ENCODE measurements at regions not wholly inside any gene's neighbourhood (a gene's known extent, or its start where the extent isn't known, plus 50 kb on each side); places are given as distances from the start of the nearest gene placed in this dataset.
A peak's percentile ranks its signal among the peaks of the same experiment; 100 is the strongest.

DNA sequence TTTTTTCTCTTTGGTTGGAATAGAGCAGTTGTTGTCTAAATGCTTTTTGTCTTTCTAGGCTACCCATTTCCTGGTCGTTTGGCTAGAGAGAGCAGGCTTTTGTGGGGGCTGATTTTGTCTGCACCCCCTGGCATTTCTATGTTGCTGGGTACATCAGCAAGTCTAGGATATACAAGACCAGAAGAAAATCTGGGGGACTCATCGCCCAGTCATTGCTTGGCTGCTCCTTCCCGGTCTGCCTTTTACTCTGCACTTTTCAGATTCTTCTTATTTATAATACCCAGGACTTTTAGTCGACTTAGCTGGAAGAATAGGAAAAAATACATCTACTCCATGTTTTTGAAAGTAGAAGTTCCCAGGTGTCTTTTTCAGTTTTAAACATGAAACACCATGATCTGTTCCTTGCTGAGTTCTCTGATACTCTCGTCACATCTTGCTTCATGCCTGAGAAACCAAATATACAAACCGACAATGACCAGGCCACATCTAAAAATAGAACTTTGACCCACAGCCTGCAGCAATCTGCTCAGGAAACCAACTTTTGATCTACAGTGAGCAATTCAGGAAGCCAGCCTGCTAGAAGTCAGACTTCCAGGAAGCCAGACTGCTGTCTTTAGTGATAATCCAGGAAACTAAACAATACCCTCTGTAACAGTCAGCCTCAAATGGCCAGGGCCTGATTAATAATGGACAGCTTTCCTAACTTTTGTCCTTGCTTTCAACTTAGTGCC lies 163.8 kb upstream of the MEX3C start:
- in situ Hi-C loops (cut with MboI) (no loop called here), intact Hi-C loops (cut with micrococcal nuclease; ENCODE audit: unreplicated experiment) (no loop called here)
- Histone ChIP-seq H2AFZ (ENCODE audit: control insufficient read depth, low read depth, low read length) (no peak overlapping the region), H3K9me3 (replicated peaks; ENCODE audit: control insufficient read depth, insufficient read depth, low read length) (no peaks in the 10 kb centered on the region), H4K20me1 (ENCODE audit: control insufficient read depth, insufficient read depth) (no peaks in the 10 kb centered on the region), H3K9ac (ENCODE audit: control insufficient read depth, insufficient read depth, low read length) (no peak overlapping the region), H3K36me3 (ENCODE audit: control insufficient read depth in 2 of 2, insufficient read depth in 2 of 2, low read length in 1 of 2) (no peaks in the 10 kb centered on the region), H3K4me1 (ENCODE audit: control insufficient read depth, insufficient read depth, low read length) (peaks cover 3% of the 10 kb centered on the region; the same call in 1 of the 2 replicates), H3K27me3 (replicated peaks in 1 of 2; ENCODE audit: control insufficient read depth in 2 of 2, insufficient read depth in 2 of 2, low read length in 1 of 2) (no peaks in the 10 kb centered on the region), H3K27ac (ENCODE audit: control insufficient read depth, insufficient read depth) (no peak overlapping the region), H3K79me2 (ENCODE audit: control insufficient read depth, insufficient read depth, low read length) (no peaks in the 10 kb centered on the region), H3K4me3 (no peak overlapping the region), H3K4me2 (ENCODE audit: control insufficient read depth, insufficient read depth) (no peak overlapping the region)
- BruUV-seq (replicated peaks): no TSS peak
- DNase-seq (ENCODE audit: low read depth, low spot score) (peak; percentile 11), FAIRE-seq (peak; percentile 76), ATAC-seq (peak; percentile 36)
- TF ChIP-seq NBN (IDR thresholded peaks at IDR 0.05): no peak
- no peak for TF ChIP-seq KLF5 (IDR thresholded peaks at IDR 0.05; ENCODE audit: partially characterized antibody)
- TF ChIP-seq RUNX3 (IDR thresholded peaks at IDR 0.05; ENCODE audit: low read length): 0 out of 2 replicates have a peak, but pooled peaks have one; percentile 15
- no peak for TF ChIP-seq ASH2L (IDR thresholded peaks at IDR 0.05; ENCODE audit: borderline replicate concordance, low read depth)
- TF ChIP-seq BRCA1 (IDR thresholded peaks at IDR 0.05; ENCODE audit: low read depth, low read length): no peak
- peak; percentile 67; the same call in 1 of the 2 replicates for TF ChIP-seq MEF2A (IDR thresholded peaks at IDR 0.05; ENCODE audit: insufficient read depth, low read depth, low read length)
- no peak for TF ChIP-seq NR2C1 (IDR thresholded peaks at IDR 0.05)
- no peak for TF ChIP-seq HDGF (IDR thresholded peaks at IDR 0.05)
- TF ChIP-seq SUPT20H (IDR thresholded peaks at IDR 0.05; ENCODE audit: borderline replicate concordance, control insufficient read depth, low read depth, low read length): no peak
- RAD21 ChIA-PET (ENCODE audit: unreplicated experiment): no interaction called here
- CTCF ChIA-PET: interaction anchor here (0.8 kb wide), 1 partner anchor 30 kb away, joined by 3 read pairs; no protein-coding TSS in a partner anchor
- POLR2A ChIA-PET: no interaction called here
- SMC1A ChIA-PET (ENCODE audit: uncharacterized antibody, unreplicated experiment): no interaction called here
- 20% methylated on average over 6 of the region's 6 CpGs for WGBS (ENCODE audit: insufficient coverage, insufficient replicate concordance, low lambda C conversion rate, missing lambda C conversion rate)

Measured in GM12878 (cell line).